BLaER1 treated with 17β-estradiol and CSF1 and Interleukin-3, amounts not matched to agents 10 nM and 100 nM (cell line): ENCODE measurements at regions not wholly inside any gene's neighbourhood (a gene's known extent, or its start where the extent isn't known, plus 50 kb on each side); places are given as distances from the start of the nearest gene placed in this dataset.

Experiments
- H3K27ac ChIP-seq, 11 experiments: shearing (Covaris generic); formaldehyde crosslinking; 2 replicates each; pipeline ENCODE4 v1.8.1; 2022
- H3K27me3 ChIP-seq, 11 experiments: shearing (Covaris generic); formaldehyde crosslinking; 2 replicates each; pipeline ENCODE4 v1.8.1; 2022
- H3K36me3 ChIP-seq, 11 experiments: shearing (Covaris generic); formaldehyde crosslinking; 2 replicates each; pipeline ENCODE4 v1.8.1; 2022
- H3K4me1 ChIP-seq, 10 experiments: shearing (Covaris generic); formaldehyde crosslinking; 2 replicates each; pipeline ENCODE4 v1.8.1; 2022
- H3K4me2 ChIP-seq, 11 experiments: shearing (Covaris generic); formaldehyde crosslinking; 2 replicates each; pipeline ENCODE4 v1.8.1; 2022
- H3K4me3 ChIP-seq, 10 experiments: shearing (Covaris generic); formaldehyde crosslinking; 2 replicates each; pipeline ENCODE4 v1.8.1; 2022
- H3K9ac ChIP-seq, 11 experiments: shearing (Covaris generic); formaldehyde crosslinking; 2 replicates each; pipeline ENCODE4 v1.8.1; 2022
- H3K9me3 ChIP-seq, 11 experiments: shearing (Covaris generic); formaldehyde crosslinking; replicated peaks in 1 of 11; 2 replicates each; pipeline ENCODE4 v1.8.1; 2022
- H4K20me1 ChIP-seq, 11 experiments: shearing (Covaris generic); formaldehyde crosslinking; 2 replicates each; pipeline ENCODE4 v1.8.1; 2022
- Cebpa-rat ChIP-seq, 11 experiments: shearing (Covaris generic); IDR thresholded peaks; 2 replicates each; pipeline ENCODE4 v1.8.1; 2022

GRCh38 chr2:123463886-123464285, 561.2 kb upstream of the CNTNAP5 start:
- Histone ChIP-seq H3K27ac (no peak overlapping the region), H3K4me3 (no peak overlapping the region), H3K9me3 (no peaks in the 10 kb centered on the region), H3K27me3 (no peaks in the 10 kb centered on the region), H4K20me1 (no peaks in the 10 kb centered on the region), H3K4me1 (peaks cover 0 to 8% (median 4%) of the 10 kb centered on the region in 10 experiments; a peak in 8 of 20 replicates), H3K36me3 (no peaks in the 10 kb centered on the region), H3K4me2 (no peak overlapping the region), H3K9ac (no peak overlapping the region)
- TF ChIP-seq Cebpa-rat (IDR thresholded peaks at IDR 0.05) = no peak

GRCh38 chr2:123468071-123468470, 557.0 kb upstream of the CNTNAP5 start:
- no peak overlapping the region for H3K4me3 ChIP-seq
- H3K27ac ChIP-seq = no peak overlapping the region
- no peaks in the 10 kb centered on the region for H4K20me1 ChIP-seq
- H3K9ac ChIP-seq = no peak overlapping the region
- no peak for TF ChIP-seq Cebpa-rat (IDR thresholded peaks at IDR 0.05)
- H3K4me2 ChIP-seq = peak overlapping the region in 4 of 11 experiments; percentile 1 to 28 (median 10); a peak in 4 of 22 replicates
- H3K27me3 ChIP-seq = no peaks in the 10 kb centered on the region
- peaks cover 0 to 22% (median 14%) of the 10 kb centered on the region in 11 experiments; a peak in 17 of 22 replicates for H3K9me3 ChIP-seq
- H3K36me3 ChIP-seq = no peaks in the 10 kb centered on the region
- peaks cover 0 to 8% (median 4%) of the 10 kb centered on the region in 10 experiments; a peak in 8 of 20 replicates for H3K4me1 ChIP-seq

GRCh38 chr2:123481406-123481805, 543.7 kb upstream of the CNTNAP5 start:
- Histone ChIP-seq H3K4me3 (no peak overlapping the region), H4K20me1 (no peaks in the 10 kb centered on the region), H3K36me3 (no peaks in the 10 kb centered on the region), H3K9me3 (no peaks in the 10 kb centered on the region), H3K4me2 (no peak overlapping the region), H3K27ac (no peak overlapping the region), H3K9ac (no peak overlapping the region), H3K4me1 (0 out of 20 replicates have a peak, but pooled peaks cover 0 to 4% (median 0%) of the 10 kb centered on the region in 10 experiments), H3K27me3 (no peaks in the 10 kb centered on the region)
- TF ChIP-seq Cebpa-rat (IDR thresholded peaks at IDR 0.05) = no peak

GRCh38 chr2:123485056-123485455, 540.0 kb upstream of the CNTNAP5 start:
- Histone ChIP-seq H3K27ac (no peak overlapping the region), H3K4me3 (no peak overlapping the region), H4K20me1 (no peaks in the 10 kb centered on the region), H3K4me1 (no peaks in the 10 kb centered on the region), H3K4me2 (no peak overlapping the region), H3K9ac (no peak overlapping the region), H3K27me3 (no peaks in the 10 kb centered on the region), H3K9me3 (no peaks in the 10 kb centered on the region), H3K36me3 (no peaks in the 10 kb centered on the region)
- no peak for TF ChIP-seq Cebpa-rat (IDR thresholded peaks at IDR 0.05)

- no peak overlapping the region for H3K9ac ChIP-seq
- H3K9me3 ChIP-seq = peaks cover 0 to 54% (median 7%) of the 10 kb centered on the region in 11 experiments; a peak in 14 of 22 replicates
- peak overlapping the region in 2 of 11 experiments; percentile 58 to 63; a peak in 4 of 22 replicates for H3K4me2 ChIP-seq
- H3K27me3 ChIP-seq = no peaks in the 10 kb centered on the region
- H3K27ac ChIP-seq = peak overlapping the region in 3 of 11 experiments; percentile 41 to 59 (median 41); a peak in 5 of 22 replicates
- peaks cover 0 to 22% (median 0%) of the 10 kb centered on the region in 10 experiments; a peak in 5 of 20 replicates for H3K4me1 ChIP-seq
- no peaks in the 10 kb centered on the region for H3K36me3 ChIP-seq
- H4K20me1 ChIP-seq = no peaks in the 10 kb centered on the region
- TF ChIP-seq Cebpa-rat (IDR thresholded peaks at IDR 0.05) = no peak
- H3K4me3 ChIP-seq = no peak overlapping the region
Observed at GRCh38 chr2:123493687-123494086, 531.4 kb upstream of the CNTNAP5 start.

GRCh38 chr2:123495241-123495640, 529.8 kb upstream of the CNTNAP5 start:
- no peak for TF ChIP-seq Cebpa-rat (IDR thresholded peaks at IDR 0.05)
- H3K4me1 ChIP-seq = peaks cover 0 to 22% (median 0%) of the 10 kb centered on the region in 10 experiments; a peak in 5 of 20 replicates
- H3K36me3 ChIP-seq = no peaks in the 10 kb centered on the region
- H4K20me1 ChIP-seq = no peaks in the 10 kb centered on the region
- no peaks in the 10 kb centered on the region for H3K27me3 ChIP-seq
- no peak overlapping the region for H3K4me3 ChIP-seq
- no peak overlapping the region for H3K9ac ChIP-seq
- H3K27ac ChIP-seq = no peak overlapping the region
- peaks cover 0 to 54% (median 7%) of the 10 kb centered on the region in 11 experiments; a peak in 14 of 22 replicates for H3K9me3 ChIP-seq
- H3K4me2 ChIP-seq = no peak overlapping the region

GRCh38 chr2:123500346-123500745, 524.7 kb upstream of the CNTNAP5 start:
- Histone ChIP-seq H3K4me2 (no peak overlapping the region), H3K4me3 (no peak overlapping the region), H3K9me3 (peaks cover 0 to 26% (median 0%) of the 10 kb centered on the region in 11 experiments; a peak in 6 of 22 replicates), H3K36me3 (no peaks in the 10 kb centered on the region), H3K27ac (no peak overlapping the region), H4K20me1 (no peaks in the 10 kb centered on the region), H3K4me1 (peaks cover 0 to 24% (median 0%) of the 10 kb centered on the region in 10 experiments; a peak in 4 of 20 replicates), H3K27me3 (no peaks in the 10 kb centered on the region), H3K9ac (no peak overlapping the region)
- TF ChIP-seq Cebpa-rat (IDR thresholded peaks at IDR 0.05) = no peak

- no peak overlapping the region for H3K4me3 ChIP-seq
- peaks cover 0 to 22% (median 0%) of the 10 kb centered on the region in 11 experiments; a peak in 3 of 22 replicates for H3K9me3 ChIP-seq
- H3K4me1 ChIP-seq = peaks cover 0 to 24% (median 0%) of the 10 kb centered on the region in 10 experiments; a peak in 4 of 20 replicates
- H4K20me1 ChIP-seq = no peaks in the 10 kb centered on the region
- TF ChIP-seq Cebpa-rat (IDR thresholded peaks at IDR 0.05) = no peak
- H3K9ac ChIP-seq = no peak overlapping the region
- no peaks in the 10 kb centered on the region for H3K27me3 ChIP-seq
- no peak overlapping the region for H3K4me2 ChIP-seq
- no peaks in the 10 kb centered on the region for H3K36me3 ChIP-seq
- H3K27ac ChIP-seq = no peak overlapping the region
Observed at GRCh38 chr2:123500988-123501387, 524.1 kb upstream of the CNTNAP5 start.

- TF ChIP-seq Cebpa-rat (IDR thresholded peaks at IDR 0.05) = no peak
- Histone ChIP-seq H3K36me3 (no peaks in the 10 kb centered on the region), H3K4me1 (peaks cover 0 to 14% (median 0%) of the 10 kb centered on the region in 10 experiments; a peak in 3 of 20 replicates), H3K9me3 (peaks cover 0 to 5% (median 0%) of the 10 kb centered on the region in 11 experiments; a peak in 2 of 22 replicates), H3K4me2 (peak overlapping the region in 2 of 11 experiments; percentile 6 to 42; a peak in 3 of 22 replicates), H4K20me1 (no peaks in the 10 kb centered on the region), H3K9ac (no peak overlapping the region), H3K27ac (peak overlapping the region in 1 of 11 experiments; percentile 45; a peak in 2 of 22 replicates), H3K27me3 (no peaks in the 10 kb centered on the region), H3K4me3 (no peak overlapping the region)
Observed at GRCh38 chr2:123502931-123503330, 522.2 kb upstream of the CNTNAP5 start.

- no peak overlapping the region for H3K27ac ChIP-seq
- H3K4me1 ChIP-seq = no peaks in the 10 kb centered on the region
- H3K9me3 ChIP-seq = no peaks in the 10 kb centered on the region
- H3K27me3 ChIP-seq = no peaks in the 10 kb centered on the region
- H3K4me3 ChIP-seq = no peak overlapping the region
- no peak overlapping the region for H3K4me2 ChIP-seq
- H3K36me3 ChIP-seq = no peaks in the 10 kb centered on the region
- H3K9ac ChIP-seq = no peak overlapping the region
- H4K20me1 ChIP-seq = no peaks in the 10 kb centered on the region
- TF ChIP-seq Cebpa-rat (IDR thresholded peaks at IDR 0.05) = no peak
Observed at GRCh38 chr2:123512547-123512946, 512.5 kb upstream of the CNTNAP5 start.
